Keratinocyte (primary cell): ENCODE measurements at regions not wholly inside any gene's neighbourhood (a gene's known extent, or its start where the extent isn't known, plus 50 kb on each side); places are given as distances from the start of the nearest gene placed in this dataset.

Experiments used
- DNase-seq: peaks from one replicate; pipeline ENCODE4 v3.0.0-alpha.2; 2011; ENCODE audit warnings: low read depth, missing footprints, low spot score
- FAIRE-seq: peaks from 2 replicates; lab custom pipeline; 2011; peaks lifted over from hg19 to GRCh38; lab: Jason Lieb, UNC
- H2AFZ ChIP-seq: 2 replicates; pipeline ENCODE4 v1.6.0; 2012; ENCODE audit warnings: low read length, control low read depth, inconsistent platforms; ENCODE audit not compliant: control insufficient read depth
- H3K27ac ChIP-seq: 2 replicates; pipeline ENCODE4 v1.5.1; 2011; ENCODE audit warnings: low read length; ENCODE audit not compliant: control insufficient read depth, insufficient read depth
- H3K27me3 ChIP-seq: 3 replicates; pipeline ENCODE4 v1.6.0; 2011; ENCODE audit warnings: low read length; ENCODE audit not compliant: control insufficient read depth, insufficient read depth; ENCODE audit errors: extremely low read depth
- H3K36me3 ChIP-seq, 2 experiments: 2 replicates in 1 of 2; 3 replicates in 1 of 2; pipeline ENCODE4 v1.5.1; 2011; ENCODE audit warnings: low read length in 2 of 2, mild to moderate bottlenecking in 1 of 2; ENCODE audit not compliant: control insufficient read depth in 2 of 2, insufficient read depth in 2 of 2; ENCODE audit errors: extremely low read depth in 1 of 2
- H3K4me1 ChIP-seq: 3 replicates; pipeline ENCODE4 v1.5.1; 2011; ENCODE audit warnings: low read length; ENCODE audit not compliant: control insufficient read depth, insufficient read depth; ENCODE audit errors: extremely low read depth
- H3K4me2 ChIP-seq: 3 replicates; pipeline ENCODE4 v1.6.0; 2011; ENCODE audit warnings: low read depth, low read length; ENCODE audit not compliant: control insufficient read depth, insufficient read depth; ENCODE audit errors: extremely low read depth
- H3K4me3 ChIP-seq, 3 experiments: fragments of 200-600 bp in 1 of 3; sonication (generic) in 1 of 3; 2 replicates in 2 of 3; 3 replicates in 1 of 3; pipeline ENCODE4 v1.5.1; 2011 to 2016; ENCODE audit warnings: low read length in 3 of 3, mild to moderate bottlenecking in 3 of 3, control low read depth in 2 of 3, inconsistent platforms in 1 of 3, low read depth in 1 of 3, mixed read lengths in 1 of 3, mixed run types in 1 of 3, moderate library complexity in 1 of 3; ENCODE audit not compliant: control insufficient read depth in 2 of 3, insufficient read depth in 2 of 3; ENCODE audit errors: extremely low read depth in 1 of 3
- H3K79me2 ChIP-seq: 2 replicates; pipeline ENCODE4 v1.6.0; 2012; ENCODE audit warnings: low read length; ENCODE audit not compliant: control insufficient read depth, insufficient read depth
- H3K9ac ChIP-seq: 3 replicates; pipeline ENCODE4 v1.6.0; 2011; ENCODE audit warnings: low read length; ENCODE audit not compliant: control insufficient read depth, insufficient read depth; ENCODE audit errors: extremely low read depth
- H3K9me1 ChIP-seq: 3 replicates; pipeline ENCODE4 v1.6.0; 2011; ENCODE audit warnings: low read length; ENCODE audit not compliant: control insufficient read depth, insufficient read depth; ENCODE audit errors: extremely low read depth
- H3K9me3 ChIP-seq: 2 replicates; pipeline ENCODE4 v1.5.1; 2012; ENCODE audit warnings: low read depth, low read length; ENCODE audit not compliant: control insufficient read depth
- H4K20me1 ChIP-seq: 3 replicates; pipeline ENCODE4 v1.6.0; 2011; ENCODE audit warnings: low read length; ENCODE audit not compliant: control insufficient read depth, insufficient read depth; ENCODE audit errors: extremely low read depth
- EZH2 ChIP-seq: IDR thresholded peaks from one replicate; pipeline ENCODE4 v1.6.1; 2012; ENCODE audit warnings: inconsistent platforms, mild to moderate bottlenecking, low read length, moderate library complexity
- dilution Hi-C: fragments of 300-500 bp; cut with MboI; formaldehyde crosslinking; loops from one replicate; pipeline ENCODE4 v1.7.0; 2020; ENCODE audit warnings: low sequenced_read_pairs; ENCODE audit not compliant: extremely low pct_ligation_motif_present
- TF ChIP-seq, protein P1 (sequence below), 3 experiments: IDR thresholded peaks in 1 of 3; conservative IDR thresholded peaks in 1 of 3; optimal IDR thresholded peaks in 1 of 3; 2 replicates in 2 of 3; 3 replicates in 1 of 3; pipeline versions ENCODE3 to v1.5.1; 2011; ENCODE audit warnings: low read length in 3 of 3, mild to moderate bottlenecking in 3 of 3, moderate library complexity in 2 of 3, control low read depth in 1 of 3, inconsistent platforms in 1 of 3; ENCODE audit not compliant: insufficient read depth in 2 of 3; ENCODE audit errors: extremely low read depth in 1 of 3

DNA sequence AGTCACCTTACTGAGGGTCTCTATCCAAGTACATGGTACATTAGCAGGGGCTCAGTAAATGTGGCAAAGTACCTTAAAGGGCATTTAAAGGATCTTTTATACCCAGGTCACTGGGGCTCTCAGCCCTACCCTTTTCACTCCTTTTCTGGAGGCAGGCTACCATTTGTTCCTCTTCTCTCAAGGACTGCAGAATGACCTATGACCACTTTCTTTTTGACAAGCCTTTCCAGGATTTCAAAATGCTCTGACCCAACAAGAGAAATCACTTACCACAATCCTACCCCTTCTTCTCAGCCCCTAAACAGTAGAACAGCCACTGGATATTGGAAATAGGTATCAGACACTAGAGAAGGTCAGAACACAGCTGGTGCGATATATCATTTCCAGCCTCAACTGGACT lies 221.8 kb upstream of the TPRG1 start:
- H3K9me1 ChIP-seq = no peaks in the 10 kb centered on the region
- H3K27ac ChIP-seq = no peak overlapping the region
- no peak overlapping the region for H2AFZ ChIP-seq
- no peak overlapping the region for H3K4me2 ChIP-seq
- no peaks in the 10 kb centered on the region for H3K9me3 ChIP-seq
- FAIRE-seq (no peak), DNase-seq (no peak)
- no peaks in the 10 kb centered on the region for H3K79me2 ChIP-seq
- H3K27me3 ChIP-seq = no peaks in the 10 kb centered on the region
- H3K9ac ChIP-seq = no peak overlapping the region
- H3K4me3 ChIP-seq = no peak overlapping the region
- no peaks in the 10 kb centered on the region for H4K20me1 ChIP-seq
- no peaks in the 10 kb centered on the region for H3K36me3 ChIP-seq
- TF ChIP-seq EZH2 = no peak
- TF ChIP-seq, protein P1, sequence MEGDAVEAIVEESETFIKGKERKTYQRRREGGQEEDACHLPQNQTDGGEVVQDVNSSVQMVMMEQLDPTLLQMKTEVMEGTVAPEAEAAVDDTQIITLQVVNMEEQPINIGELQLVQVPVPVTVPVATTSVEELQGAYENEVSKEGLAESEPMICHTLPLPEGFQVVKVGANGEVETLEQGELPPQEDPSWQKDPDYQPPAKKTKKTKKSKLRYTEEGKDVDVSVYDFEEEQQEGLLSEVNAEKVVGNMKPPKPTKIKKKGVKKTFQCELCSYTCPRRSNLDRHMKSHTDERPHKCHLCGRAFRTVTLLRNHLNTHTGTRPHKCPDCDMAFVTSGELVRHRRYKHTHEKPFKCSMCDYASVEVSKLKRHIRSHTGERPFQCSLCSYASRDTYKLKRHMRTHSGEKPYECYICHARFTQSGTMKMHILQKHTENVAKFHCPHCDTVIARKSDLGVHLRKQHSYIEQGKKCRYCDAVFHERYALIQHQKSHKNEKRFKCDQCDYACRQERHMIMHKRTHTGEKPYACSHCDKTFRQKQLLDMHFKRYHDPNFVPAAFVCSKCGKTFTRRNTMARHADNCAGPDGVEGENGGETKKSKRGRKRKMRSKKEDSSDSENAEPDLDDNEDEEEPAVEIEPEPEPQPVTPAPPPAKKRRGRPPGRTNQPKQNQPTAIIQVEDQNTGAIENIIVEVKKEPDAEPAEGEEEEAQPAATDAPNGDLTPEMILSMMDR (optimal IDR thresholded peaks at IDR 0.05 in 1 of 3, IDR thresholded peaks at IDR 0.05 in 1 of 3, conservative IDR thresholded peaks at IDR 0.05 in 1 of 3; ENCODE audit: extremely low read depth in 1 of 3, insufficient read depth in 2 of 3, low read length in 3 of 3) = no peak
- dilution Hi-C loops = loop anchor here (25.0 kb wide), 1 partner anchor 1213 kb away; the partner anchor contains the start of gene BCL6
- H3K4me1 ChIP-seq = peaks cover 38% of the 10 kb centered on the region

DNA sequence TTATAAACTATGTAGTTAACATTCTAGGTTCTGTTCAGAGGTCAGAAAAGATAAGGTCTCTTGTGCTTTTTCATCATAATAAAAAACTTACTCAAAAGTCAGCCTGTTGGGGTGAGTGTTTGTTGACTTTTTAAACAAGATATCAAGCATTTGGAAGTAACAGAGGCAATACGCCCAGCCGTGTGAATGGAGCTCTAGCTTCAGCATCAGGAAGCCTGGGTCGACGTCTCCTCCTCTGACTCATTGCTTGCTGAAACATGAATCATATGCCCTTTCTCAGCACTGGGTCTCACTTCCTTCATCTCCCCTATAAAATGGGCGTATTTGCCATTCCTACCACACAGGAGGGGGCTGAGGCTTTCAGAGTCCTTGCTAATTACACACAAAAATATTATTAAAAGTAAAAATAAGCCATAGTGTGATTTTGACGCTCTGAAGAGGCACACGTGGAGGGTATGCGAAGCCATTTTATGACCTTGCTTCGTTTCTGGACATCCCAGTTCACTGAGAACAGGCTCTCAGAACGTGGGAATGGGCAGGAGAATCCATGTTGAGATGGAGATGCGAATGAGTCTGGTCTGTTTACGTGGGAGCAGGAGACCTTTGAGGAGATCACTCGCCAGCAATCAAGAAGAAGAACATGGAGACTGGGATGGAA lies 220.8 kb upstream of the TPRG1 start:
- no peak for TF ChIP-seq EZH2
- TF ChIP-seq, protein P1 (optimal IDR thresholded peaks at IDR 0.05 in 1 of 3, IDR thresholded peaks at IDR 0.05 in 1 of 3, conservative IDR thresholded peaks at IDR 0.05 in 1 of 3; ENCODE audit: extremely low read depth in 1 of 3, insufficient read depth in 2 of 3, low read length in 3 of 3) = no peak
- dilution Hi-C loops = no loop called here
- Histone ChIP-seq H3K9me3 (no peaks in the 10 kb centered on the region), H3K4me1 (peaks cover 38% of the 10 kb centered on the region), H3K79me2 (no peaks in the 10 kb centered on the region), H3K4me3 (no peak overlapping the region), H2AFZ (peak overlapping the region; percentile 2), H3K36me3 (no peaks in the 10 kb centered on the region), H3K9ac (no peak overlapping the region), H3K27me3 (no peaks in the 10 kb centered on the region), H3K4me2 (peak overlapping the region; percentile 51), H4K20me1 (no peaks in the 10 kb centered on the region), H3K27ac (peak overlapping the region; percentile 37), H3K9me1 (no peaks in the 10 kb centered on the region)
- no peak for DNase-seq
- peak; percentile 96 for FAIRE-seq
